NCI-H1436 treated with DMSO at 0.1 percent for 48 hours (cell line): ENCODE measurements at regions not wholly inside any gene's neighbourhood (a gene's known extent, or its start where the extent isn't known, plus 50 kb on each side); places are given as distances from the start of the nearest gene placed in this dataset.

ENCODE experiments used
- DNase-seq: peaks from one replicate; lab custom pipeline; 2025; lab: John Stamatoyannopoulos, UW

- DNase-seq = no peak
Observed at GRCh38 chr2:122507261-122507660, 751.8 kb downstream of the TSN start.

- DNase-seq = no peak
Observed at GRCh38 chr2:122512091-122512490, 756.6 kb downstream of the TSN start.

GRCh38 chr2:122514451-122514996 is 759.1 kb downstream of the TSN start:
- no peak for DNase-seq

GRCh38 chr2:122515731-122516290 is 760.4 kb downstream of the TSN start:
- no peak for DNase-seq

- DNase-seq = peak; percentile 83
Observed at GRCh38 chr2:122516775-122517174, 761.3 kb downstream of the TSN start.

GRCh38 chr2:122519366-122519765 is 763.9 kb downstream of the TSN start:
- DNase-seq = no peak

GRCh38 chr2:122519821-122520611 is 764.6 kb downstream of the TSN start:
- DNase-seq = no peak

GRCh38 chr2:122523143-122523542 is 767.7 kb downstream of the TSN start:
- no peak for DNase-seq

GRCh38 chr2:122523981-122524380 is 768.5 kb downstream of the TSN start:
- DNase-seq = no peak

GRCh38 chr2:122525336-122525735 is 769.9 kb downstream of the TSN start:
- no peak for DNase-seq

- DNase-seq = no peak
Observed at GRCh38 chr2:122528061-122528460, 772.6 kb downstream of the TSN start.

GRCh38 chr2:122528958-122529705 is 773.7 kb downstream of the TSN start:
- DNase-seq = no peak

GRCh38 chr2:122530814-122531213 is 775.4 kb downstream of the TSN start:
- no peak for DNase-seq

GRCh38 chr2:122531290-122532071 is 776.0 kb downstream of the TSN start:
- DNase-seq = no peak

- no peak for DNase-seq
Observed at GRCh38 chr2:122532072-122532344, 776.6 kb downstream of the TSN start.

GRCh38 chr2:122532481-122532880 is 777.0 kb downstream of the TSN start:
- no peak for DNase-seq

- DNase-seq = peak; percentile 48
Observed at GRCh38 chr2:122535960-122536505, 780.6 kb downstream of the TSN start.

GRCh38 chr2:122539311-122539710 is 783.9 kb downstream of the TSN start:
- DNase-seq = no peak

- no peak for DNase-seq
Observed at GRCh38 chr2:122539920-122540319, 784.5 kb downstream of the TSN start.

GRCh38 chr2:122542236-122542635 is 786.8 kb downstream of the TSN start:
- no peak for DNase-seq

GRCh38 chr2:122542646-122543045 is 787.2 kb downstream of the TSN start:
- DNase-seq = no peak

- no peak for DNase-seq
Observed at GRCh38 chr2:122543815-122544214, 788.4 kb downstream of the TSN start.
